ENCODE measurements at regions not wholly inside any gene's neighbourhood (a gene's known extent, or its start where the extent isn't known, plus 50 kb on each side); places are given as distances from the start of the nearest gene placed in this dataset.

DNA sequence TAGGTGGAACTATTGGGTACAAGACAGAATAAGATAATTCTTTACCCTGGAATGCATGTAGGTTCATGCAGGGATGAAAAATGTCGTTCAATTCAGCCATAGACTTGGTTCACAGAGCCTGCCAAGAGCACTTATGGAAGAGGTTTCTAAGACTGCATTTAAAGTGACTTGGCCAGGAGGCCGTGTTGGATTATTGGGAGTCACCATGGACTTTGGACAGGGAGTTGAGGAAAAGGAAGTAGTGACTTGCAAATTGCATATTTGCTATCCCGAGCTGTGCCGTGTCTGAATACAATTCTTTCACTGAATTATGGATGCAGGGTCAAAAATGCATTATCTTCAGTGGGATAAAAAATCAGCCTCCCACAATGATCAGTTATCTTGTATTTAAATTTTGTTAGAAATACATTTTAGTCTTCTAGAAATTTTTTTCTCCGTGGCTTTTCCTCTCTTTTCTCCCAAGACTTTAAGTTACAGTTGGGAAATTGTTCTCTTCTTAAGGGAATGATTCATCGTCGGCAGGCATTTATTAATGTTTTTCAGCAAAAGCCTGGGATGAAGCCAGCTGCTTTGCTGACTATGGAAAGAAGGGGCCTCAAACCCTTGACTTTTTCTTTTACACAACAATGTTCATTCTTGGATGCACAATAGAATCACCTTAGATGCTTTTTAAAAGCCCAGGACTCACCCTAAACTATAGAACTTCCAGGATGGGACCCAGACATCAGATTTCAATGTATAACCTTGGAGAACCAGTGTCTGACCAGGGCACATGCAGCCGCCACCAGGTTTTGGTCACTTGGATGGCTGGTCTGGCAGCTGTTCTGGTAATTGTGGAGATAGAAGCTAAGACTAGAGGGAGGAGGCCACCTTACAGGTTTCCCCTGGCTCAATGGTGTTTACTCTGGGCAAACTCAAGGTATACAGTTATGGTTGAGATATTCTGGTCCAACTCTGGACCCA is 70.8 kb downstream of the FAT3 start:
- no peak overlapping the region for H3K4me3 ChIP-seq (replicated peaks in 1 of 3; ENCODE audit: insufficient read depth in 1 of 3, low read depth in 2 of 3, low read length in 3 of 3)
- no peaks in the 10 kb centered on the region for H3K27me3 ChIP-seq (ENCODE audit: control insufficient read depth in 1 of 2, insufficient read depth in 2 of 2, low read length in 2 of 2)
- no peaks in the 10 kb centered on the region for H3K36me3 ChIP-seq (replicated peaks in 1 of 2; ENCODE audit: control insufficient read depth in 1 of 2, insufficient read depth in 2 of 2, low read length in 2 of 2)
- no peak overlapping the region for H3K27ac ChIP-seq (ENCODE audit: extremely low read length, insufficient read depth, low read length)
- no peaks in the 10 kb centered on the region for H3K9me3 ChIP-seq (ENCODE audit: low read length)
- no TSS peak for BruUV-seq (replicated peaks)
- H2AFZ ChIP-seq (ENCODE audit: low read length): no peak overlapping the region
- FAIRE-seq (no peak), DNase-seq (ENCODE audit: low spot score) (no peak), ATAC-seq (no peak)
- CTCF ChIA-PET (ENCODE audit: low intra/inter-chr PET ratio, low total read pairs): no interaction called here
- in situ Hi-C loops (cut with HindIII; ENCODE audit: extremely low pct_ligation_motif_present, low pct_unique_long_range_greater_than_20kb) (no loop called here), intact Hi-C loops (cut with micrococcal nuclease; ENCODE audit: unreplicated experiment) (no loop called here)
- no peaks in the 10 kb centered on the region for H4K20me1 ChIP-seq (ENCODE audit: insufficient read depth, low read length)
- H3K4me2 ChIP-seq (ENCODE audit: low read depth, low read length): no peak overlapping the region
- TF ChIP-seq BCL3 (CRISPR knock-in tag; IDR thresholded peaks at IDR 0.05): no peak
- TF ChIP-seq MXI1 (IDR thresholded peaks at IDR 0.05; ENCODE audit: borderline replicate concordance, low read depth, low read length): no peak
- no peak for TF ChIP-seq ZFP90 (CRISPR knock-in tag; IDR thresholded peaks at IDR 0.05; ENCODE audit: borderline replicate concordance)
- 32% methylated on average over 8 of the region's 8 CpGs for WGBS (ENCODE audit: low lambda C conversion rate)
- POLR2A ChIA-PET: no interaction called here
- no peaks in the 10 kb centered on the region for H3K4me1 ChIP-seq (ENCODE audit: insufficient read depth, low read length)
- no peak overlapping the region for H3K9ac ChIP-seq (ENCODE audit: insufficient read depth, low read depth, low read length)
- H3K79me2 ChIP-seq (ENCODE audit: insufficient read depth, low read length): no peaks in the 10 kb centered on the region

GRCh38 chr11:92296138-92296515 is 71.5 kb downstream of the FAT3 start:
- FAIRE-seq (no peak), ATAC-seq (no peak), DNase-seq (ENCODE audit: low spot score) (no peak)
- Histone ChIP-seq H3K9ac (ENCODE audit: insufficient read depth, low read depth, low read length) (no peak overlapping the region), H4K20me1 (ENCODE audit: insufficient read depth, low read length) (no peaks in the 10 kb centered on the region), H3K79me2 (ENCODE audit: insufficient read depth, low read length) (no peaks in the 10 kb centered on the region), H3K4me3 (replicated peaks in 1 of 3; ENCODE audit: insufficient read depth in 1 of 3, low read depth in 2 of 3, low read length in 3 of 3) (no peak overlapping the region), H3K36me3 (replicated peaks in 1 of 2; ENCODE audit: control insufficient read depth in 1 of 2, insufficient read depth in 2 of 2, low read length in 2 of 2) (no peaks in the 10 kb centered on the region), H3K27me3 (ENCODE audit: control insufficient read depth in 1 of 2, insufficient read depth in 2 of 2, low read length in 2 of 2) (no peaks in the 10 kb centered on the region), H2AFZ (ENCODE audit: low read length) (no peak overlapping the region), H3K4me1 (ENCODE audit: insufficient read depth, low read length) (no peaks in the 10 kb centered on the region), H3K27ac (ENCODE audit: extremely low read length, insufficient read depth, low read length) (no peak overlapping the region), H3K4me2 (ENCODE audit: low read depth, low read length) (no peak overlapping the region), H3K9me3 (ENCODE audit: low read length) (no peaks in the 10 kb centered on the region)
- ChIA-PET CTCF (ENCODE audit: low intra/inter-chr PET ratio, low total read pairs) (no interaction called here), POLR2A (no interaction called here)
- no TSS peak for BruUV-seq (replicated peaks)
- TF ChIP-seq TEAD3 (CRISPR knock-in tag; optimal IDR thresholded peaks at IDR 0.05; ENCODE audit: borderline replicate concordance) (no peak), ZNF879 (CRISPR knock-in tag; IDR thresholded peaks at IDR 0.05) (no peak), ZNF143 (CRISPR knock-in tag; IDR thresholded peaks at IDR 0.05) (no peak), TOE1 (CRISPR knock-in tag; IDR thresholded peaks at IDR 0.05) (no peak), MED1 (CRISPR knock-in tag; IDR thresholded peaks at IDR 0.05) (no peak), ZNF460 (CRISPR knock-in tag; IDR thresholded peaks at IDR 0.05; ENCODE audit: borderline replicate concordance) (no peak), ZNF292 (CRISPR knock-in tag; IDR thresholded peaks at IDR 0.05; ENCODE audit: borderline replicate concordance, low read depth) (no peak), GATA4 (IDR thresholded peaks at IDR 0.05; ENCODE audit: borderline replicate concordance, low read depth) (no peak), HOXD1 (CRISPR knock-in tag; IDR thresholded peaks at IDR 0.05) (no peak), NCOA5 (CRISPR knock-in tag; IDR thresholded peaks at IDR 0.05) (no peak), ZNF232 (CRISPR knock-in tag; IDR thresholded peaks at IDR 0.05; ENCODE audit: borderline replicate concordance) (no peak)
- TF ChIP-seq, protein P1, sequence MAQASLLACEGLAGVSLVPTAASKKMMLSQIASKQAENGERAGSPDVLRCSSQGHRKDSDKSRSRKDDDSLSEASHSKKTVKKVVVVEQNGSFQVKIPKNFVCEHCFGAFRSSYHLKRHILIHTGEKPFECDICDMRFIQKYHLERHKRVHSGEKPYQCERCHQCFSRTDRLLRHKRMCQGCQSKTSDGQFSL (CRISPR knock-in tag; IDR thresholded peaks at IDR 0.05): no peak
- in situ Hi-C loops (cut with HindIII; ENCODE audit: extremely low pct_ligation_motif_present, low pct_unique_long_range_greater_than_20kb) (no loop called here), intact Hi-C loops (cut with micrococcal nuclease; ENCODE audit: unreplicated experiment) (no loop called here)
- 37% methylated on average over 3 of the region's 3 CpGs for WGBS (ENCODE audit: low lambda C conversion rate)
